B cell (primary cell): ENCODE measurements at regions not wholly inside any gene's neighbourhood (a gene's known extent, or its start where the extent isn't known, plus 50 kb on each side); places are given as distances from the start of the nearest gene placed in this dataset.
"Not testable (repeated sequence)": the region's sequence is repeated elsewhere in the genome, so short reads cannot be mapped to it uniquely, and the experiment has no call there.

Experiments
- ATAC-seq: fragments of 200-7000 bp; cut with Tn5 transposase; one replicate; pipeline ENCODE4 v1.10.0; 2021; ENCODE audit warnings: low read depth, mild to moderate bottlenecking, moderate number of reproducible peaks, moderate library complexity
- CTCF ChIA-PET: fragments of 350-600 bp; sonication (Branson Sonifier 250); formaldehyde crosslinking; loops from one replicate; lab custom pipeline; 2021; ENCODE audit warnings: antibody characterized with exemption, inconsistent platforms; lab: Charles Lee
- POLR2A ChIA-PET: fragments of 350-600 bp; sonication (Branson Sonifier 250); formaldehyde crosslinking; loops from one replicate; lab custom pipeline; 2021; ENCODE audit warnings: antibody characterized with exemption; lab: Charles Lee
- DNase-seq: peaks from one replicate; pipeline ENCODE4 v3.0.0; 2013
- H2AFZ ChIP-seq: 2 replicates; pipeline ENCODE4 v1.6.1; 2012; ENCODE audit warnings: mild to moderate bottlenecking, low read depth, low read length; ENCODE audit not compliant: insufficient read depth, poor library complexity, severe bottlenecking
- H3K27ac ChIP-seq, 2 donors: 1 replicate in 1 of 2; 2 replicates in 1 of 2; pipeline ENCODE4 v1.5.1; 2012 to 2013; ENCODE audit warnings: low read length in 2 of 2, mild to moderate bottlenecking in 2 of 2, moderate library complexity in 1 of 2
- H3K27me3 ChIP-seq, 4 experiments: fragments of 200-600 bp in 1 of 4; sonication (generic) in 1 of 4; replicated peaks in 1 of 4; 1 replicate in 2 of 4; 2 replicates in 2 of 4; pipeline versions ENCODE4 v1.6.1 to v1.7.0; 2013 to 2016; ENCODE audit warnings: low read length in 3 of 4, mild to moderate bottlenecking in 2 of 4, mixed read lengths in 1 of 4, moderate library complexity in 1 of 4; ENCODE audit not compliant: insufficient read depth in 4 of 4, control insufficient read depth in 3 of 4; ENCODE audit errors: control extremely low read depth in 1 of 4
- H3K36me3 ChIP-seq, 2 experiments: replicated peaks in 1 of 2; 1 replicate in 1 of 2; 2 replicates in 1 of 2; pipeline versions ENCODE4 v1.6.1 to v1.7.1; 2013; ENCODE audit warnings: low read length in 1 of 2; ENCODE audit not compliant: insufficient read depth in 2 of 2, control insufficient read depth in 1 of 2; ENCODE audit errors: control extremely low read depth in 1 of 2, extremely low read depth in 1 of 2
- H3K4me1 ChIP-seq, 2 donors: fragments of 200-600 bp in 1 of 2; sonication (generic) in 1 of 2; 1 replicate in 1 of 2; 2 replicates in 1 of 2; pipeline versions ENCODE4 v1.5.1 to v1.6.1; 2013 to 2017; ENCODE audit warnings: low read length in 2 of 2; ENCODE audit not compliant: control insufficient read depth in 2 of 2, insufficient read depth in 2 of 2
- H3K4me2 ChIP-seq: replicated peaks from 2 replicates; pipeline ENCODE3; 2012; ENCODE audit warnings: mild to moderate bottlenecking, low read depth, low read length; ENCODE audit not compliant: poor library complexity, severe bottlenecking
- H3K4me3 ChIP-seq, 5 experiments: fragments of 200-600 bp in 1 of 5; sonication (generic) in 1 of 5; 1 replicate in 3 of 5; 2 replicates in 2 of 5; pipeline versions ENCODE4 v1.5.1 to v1.7.0; 2011 to 2016; ENCODE audit warnings: low read length in 4 of 5, mild to moderate bottlenecking in 4 of 5, low read depth in 2 of 5, control low read depth in 1 of 5, moderate library complexity in 1 of 5; ENCODE audit not compliant: insufficient read depth in 1 of 5; ENCODE audit errors: control extremely low read depth in 1 of 5, extremely low read depth in 1 of 5
- H3K79me2 ChIP-seq: fragments of 200-600 bp; sonication (generic); one replicate; pipeline ENCODE4 v1.6.0; 2016; ENCODE audit warnings: low read length; ENCODE audit not compliant: control insufficient read depth, insufficient read depth
- H3K9ac ChIP-seq: fragments of 200-600 bp; sonication (generic); 2 replicates; pipeline ENCODE4 v1.6.1; 2017; ENCODE audit warnings: mild to moderate bottlenecking, low read length, moderate library complexity
- H3K9me3 ChIP-seq, 3 donors: one replicate each; pipeline versions ENCODE4 v1.6.1 to v1.7.1; 2013; ENCODE audit warnings: low read length in 2 of 3; ENCODE audit not compliant: control insufficient read depth in 2 of 3, insufficient read depth in 1 of 3; ENCODE audit errors: control extremely low read depth in 1 of 3
- H4K20me1 ChIP-seq: 2 replicates; pipeline ENCODE4 v1.6.0; 2012; ENCODE audit warnings: mild to moderate bottlenecking, low read length; ENCODE audit not compliant: insufficient read depth, control insufficient read depth, poor library complexity, severe bottlenecking
- H3K27ac Mint-ChIP-seq: one replicate; pipeline ENCODE4 v1.8.0; 2021; ENCODE audit warnings: mixed read lengths
- H3K27me3 Mint-ChIP-seq: one replicate; pipeline ENCODE4 v1.8.0; 2021; ENCODE audit warnings: mixed read lengths
- H3K4me1 Mint-ChIP-seq: one replicate; pipeline ENCODE4 v1.8.0; 2021; ENCODE audit warnings: mixed read lengths
- H3K4me3 Mint-ChIP-seq: one replicate; pipeline ENCODE4 v1.8.0; 2021; ENCODE audit warnings: mixed read lengths
- H3K9me3 Mint-ChIP-seq: one replicate; pipeline ENCODE4 v1.8.0; 2022; ENCODE audit warnings: mixed read lengths; ENCODE audit not compliant: insufficient read depth
- CTCF ChIP-seq: fragments of 200-600 bp; IDR thresholded peaks from one replicate; pipeline ENCODE4 v1.8.0; 2022; ENCODE audit warnings: antibody characterized with exemption, mild to moderate bottlenecking
- EZH2 ChIP-seq: IDR thresholded peaks from 2 replicates; pipeline ENCODE4 v1.6.1; 2012; ENCODE audit warnings: borderline replicate concordance, low read depth, mild to moderate bottlenecking, moderate library complexity, low read length; ENCODE audit not compliant: insufficient read depth, poor library complexity, severe bottlenecking
- WGBS: methylation state at CpG from one replicate; pipeline ENCODE4 v1.1.5; 2013; ENCODE audit warnings: missing lambda C conversion rate; ENCODE audit not compliant: insufficient coverage; 5-methylcytosine and 5-hydroxymethylcytosine counted together
- intact Hi-C: fragments of 100-400 bp; cut with micrococcal nuclease; formaldehyde crosslinking; loops from one replicate; pipeline ENCODE4 v1.10.0; 2022

GRCh38 chr1:166307261-166308188, 140.7 kb upstream of the FAM78B start:
- Histone ChIP-seq H3K9ac (no peak overlapping the region), H2AFZ (no peak overlapping the region), H3K36me3 (no peaks in the 10 kb centered on the region), H3K27ac (no peak overlapping the region), H3K9me3 (no peaks in the 10 kb centered on the region), H3K4me1 (no peaks in the 10 kb centered on the region), H3K4me2 (no peak overlapping the region), H3K4me3 (no peak overlapping the region), H3K79me2 (no peaks in the 10 kb centered on the region), H3K27me3 (no peaks in the 10 kb centered on the region), H4K20me1 (no peaks in the 10 kb centered on the region)
- 90% methylated on average over 2 of the region's 9 CpGs for WGBS
- Mint-ChIP-seq H3K9me3 (peaks cover 3% of the 10 kb centered on the region), H3K27ac (no peak overlapping the region), H3K4me1 (no peaks in the 10 kb centered on the region), H3K27me3 (peaks cover 3% of the 10 kb centered on the region), H3K4me3 (no peak overlapping the region)
- ChIA-PET CTCF (no interaction called here), POLR2A (no interaction called here)
- ATAC-seq (no peak), DNase-seq (no peak)
- TF ChIP-seq CTCF (no peak), EZH2 (no peak)
- intact Hi-C loops, result no loop called here

DNA sequence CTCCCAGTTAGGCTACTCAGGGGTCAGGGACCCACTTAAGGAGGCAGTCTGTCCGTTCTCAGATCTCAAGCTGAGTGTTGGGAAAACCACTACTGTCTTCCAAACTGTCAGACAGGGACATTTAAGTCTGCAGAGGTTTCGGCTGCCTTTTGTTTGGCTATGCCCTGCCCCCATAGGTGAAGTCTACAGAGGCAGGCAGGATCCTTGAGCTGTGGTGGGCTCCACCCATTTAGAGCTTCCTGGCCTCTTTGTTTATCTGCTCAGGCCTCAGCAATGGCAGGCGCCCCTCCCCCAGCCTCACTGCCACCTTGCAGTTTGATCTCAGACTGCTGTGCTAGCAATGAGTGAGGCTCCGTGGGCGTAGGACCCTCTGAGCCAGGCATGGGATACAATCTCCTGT, 149.5 kb upstream of the FAM78B start:
- H3K36me3 ChIP-seq, H3K4me3 Mint-ChIP-seq, H3K4me1 Mint-ChIP-seq, H3K4me2 ChIP-seq, ATAC-seq, POLR2A ChIA-PET, H3K79me2 ChIP-seq, H3K27me3 ChIP-seq, CTCF ChIA-PET, H2AFZ ChIP-seq, H3K27ac Mint-ChIP-seq, intact Hi-C loops, H3K27ac ChIP-seq, H3K9me3 ChIP-seq, H4K20me1 ChIP-seq, DNase-seq, H3K9ac ChIP-seq, H3K9me3 Mint-ChIP-seq, H3K27me3 Mint-ChIP-seq, H3K4me1 ChIP-seq, H3K4me3 ChIP-seq: not testable (repeated sequence)
- WGBS, result 92% methylated on average over 3 of the region's 5 CpGs
